Ishikawa (cell line): ENCODE measurements at regions not wholly inside any gene's neighbourhood (a gene's known extent, or its start where the extent isn't known, plus 50 kb on each side); places are given as distances from the start of the nearest gene placed in this dataset.

Source experiments
- CREB1 ChIP-seq: IDR thresholded peaks from 2 replicates; pipeline ENCODE4 v1.6.1; 2012; ENCODE audit warnings: low read depth
- EP300 ChIP-seq: IDR thresholded peaks from 2 replicates; pipeline ENCODE4 v1.6.1; 2012; ENCODE audit warnings: borderline replicate concordance
- FOXM1 ChIP-seq: IDR thresholded peaks from 2 replicates; pipeline ENCODE4 v1.6.1; 2012; ENCODE audit warnings: low read depth, borderline replicate concordance
- MAX ChIP-seq: IDR thresholded peaks from 2 replicates; pipeline ENCODE4 v1.6.1; 2012
- RAD21 ChIP-seq: IDR thresholded peaks from 2 replicates; pipeline ENCODE4 v1.6.1; 2012; ENCODE audit warnings: low read depth
- TAF1 ChIP-seq: IDR thresholded peaks from 2 replicates; pipeline ENCODE4 v1.6.1; 2012; ENCODE audit warnings: low read depth, mild to moderate bottlenecking
- TEAD4 ChIP-seq: IDR thresholded peaks from 2 replicates; pipeline ENCODE4 v1.6.1; 2012
- USF1 ChIP-seq: IDR thresholded peaks from 2 replicates; pipeline ENCODE4 v1.6.1; 2012
- YY1 ChIP-seq: IDR thresholded peaks from 2 replicates; pipeline ENCODE4 v1.6.1; 2012; ENCODE audit warnings: low read depth
- ZBTB7A ChIP-seq: IDR thresholded peaks from 2 replicates; pipeline ENCODE4 v1.6.1; 2012; ENCODE audit warnings: low read depth
- TF ChIP-seq, protein P1 (sequence below): IDR thresholded peaks from 2 replicates; pipeline ENCODE4 v1.6.1; 2012; ENCODE audit warnings: low read depth, mild to moderate bottlenecking

- TF ChIP-seq CREB1 (no peak), EP300 (no peak), USF1 (no peak), TAF1 (no peak), ZBTB7A (no peak), FOXM1 (no peak), YY1 (no peak), RAD21 (no peak), MAX (no peak), TEAD4 (no peak)
- TF ChIP-seq, protein P1, sequence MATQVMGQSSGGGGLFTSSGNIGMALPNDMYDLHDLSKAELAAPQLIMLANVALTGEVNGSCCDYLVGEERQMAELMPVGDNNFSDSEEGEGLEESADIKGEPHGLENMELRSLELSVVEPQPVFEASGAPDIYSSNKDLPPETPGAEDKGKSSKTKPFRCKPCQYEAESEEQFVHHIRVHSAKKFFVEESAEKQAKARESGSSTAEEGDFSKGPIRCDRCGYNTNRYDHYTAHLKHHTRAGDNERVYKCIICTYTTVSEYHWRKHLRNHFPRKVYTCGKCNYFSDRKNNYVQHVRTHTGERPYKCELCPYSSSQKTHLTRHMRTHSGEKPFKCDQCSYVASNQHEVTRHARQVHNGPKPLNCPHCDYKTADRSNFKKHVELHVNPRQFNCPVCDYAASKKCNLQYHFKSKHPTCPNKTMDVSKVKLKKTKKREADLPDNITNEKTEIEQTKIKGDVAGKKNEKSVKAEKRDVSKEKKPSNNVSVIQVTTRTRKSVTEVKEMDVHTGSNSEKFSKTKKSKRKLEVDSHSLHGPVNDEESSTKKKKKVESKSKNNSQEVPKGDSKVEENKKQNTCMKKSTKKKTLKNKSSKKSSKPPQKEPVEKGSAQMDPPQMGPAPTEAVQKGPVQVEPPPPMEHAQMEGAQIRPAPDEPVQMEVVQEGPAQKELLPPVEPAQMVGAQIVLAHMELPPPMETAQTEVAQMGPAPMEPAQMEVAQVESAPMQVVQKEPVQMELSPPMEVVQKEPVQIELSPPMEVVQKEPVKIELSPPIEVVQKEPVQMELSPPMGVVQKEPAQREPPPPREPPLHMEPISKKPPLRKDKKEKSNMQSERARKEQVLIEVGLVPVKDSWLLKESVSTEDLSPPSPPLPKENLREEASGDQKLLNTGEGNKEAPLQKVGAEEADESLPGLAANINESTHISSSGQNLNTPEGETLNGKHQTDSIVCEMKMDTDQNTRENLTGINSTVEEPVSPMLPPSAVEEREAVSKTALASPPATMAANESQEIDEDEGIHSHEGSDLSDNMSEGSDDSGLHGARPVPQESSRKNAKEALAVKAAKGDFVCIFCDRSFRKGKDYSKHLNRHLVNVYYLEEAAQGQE, result no peak
These were observed 628.1 kb downstream of the IGSF11 start for GRCh38 chr3:118406562-118406961.
